HG02884 (cell line): ENCODE measurements at regions not wholly inside any gene's neighbourhood (a gene's known extent, or its start where the extent isn't known, plus 50 kb on each side); places are given as distances from the start of the nearest gene placed in this dataset.
"Not testable (repeated sequence)": the region's sequence is repeated elsewhere in the genome, so short reads cannot be mapped to it uniquely, and the experiment has no call there.

Experiments
- ATAC-seq: cut with Tn5 transposase; IDR thresholded peaks from one replicate; pipeline ENCODE4 v1.9.1; 2021; ENCODE audit warnings: mild to moderate bottlenecking, moderate library complexity; ENCODE audit not compliant: unreplicated experiment

- no peak for ATAC-seq
These were observed 128.5 kb upstream of the LRIG1 start for GRCh38 chr3:66629150-66629981.

DNA sequence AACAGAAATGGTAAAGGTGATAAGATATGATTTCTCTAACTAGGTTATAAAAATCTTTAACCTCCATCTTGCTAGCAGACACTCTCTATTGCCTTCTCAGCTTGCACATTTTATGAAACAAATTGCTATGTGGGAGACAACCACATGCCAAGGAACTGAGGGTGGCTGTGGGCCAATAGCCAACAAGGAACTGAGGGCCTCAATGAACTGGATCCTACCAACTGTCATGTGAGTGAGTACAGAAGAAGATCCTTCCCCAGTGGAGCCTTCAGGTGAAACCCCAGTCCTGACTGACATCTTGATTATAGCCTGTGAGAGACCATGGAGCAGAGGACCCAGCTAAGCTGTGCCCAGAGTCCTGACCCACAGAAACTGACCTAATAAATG lies 129.2 kb upstream of the LRIG1 start:
- no peak for ATAC-seq

- no peak for ATAC-seq
These were observed 132.9 kb upstream of the LRIG1 start for GRCh38 chr3:66633402-66634381.

DNA sequence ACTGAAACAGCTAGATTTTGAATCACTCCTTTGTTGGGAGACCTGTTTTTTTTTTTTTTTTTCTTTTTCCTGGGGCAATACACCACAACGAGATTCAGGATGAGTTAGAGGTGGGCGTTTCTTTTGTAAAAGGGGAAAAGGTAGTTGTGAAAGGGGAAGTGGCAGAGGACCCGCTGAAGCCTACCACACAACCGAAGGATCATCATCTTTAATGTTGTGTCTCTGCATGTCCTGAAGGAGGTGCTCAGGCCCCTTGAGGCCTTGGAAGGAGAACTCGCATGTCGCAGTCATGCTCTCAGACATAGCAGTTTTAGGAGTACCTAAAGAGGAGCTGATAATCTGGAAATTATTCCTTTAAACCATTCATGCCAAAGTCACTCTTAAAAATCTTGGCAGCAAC lies 137.9 kb upstream of the LRIG1 start:
- ATAC-seq: no peak

DNA sequence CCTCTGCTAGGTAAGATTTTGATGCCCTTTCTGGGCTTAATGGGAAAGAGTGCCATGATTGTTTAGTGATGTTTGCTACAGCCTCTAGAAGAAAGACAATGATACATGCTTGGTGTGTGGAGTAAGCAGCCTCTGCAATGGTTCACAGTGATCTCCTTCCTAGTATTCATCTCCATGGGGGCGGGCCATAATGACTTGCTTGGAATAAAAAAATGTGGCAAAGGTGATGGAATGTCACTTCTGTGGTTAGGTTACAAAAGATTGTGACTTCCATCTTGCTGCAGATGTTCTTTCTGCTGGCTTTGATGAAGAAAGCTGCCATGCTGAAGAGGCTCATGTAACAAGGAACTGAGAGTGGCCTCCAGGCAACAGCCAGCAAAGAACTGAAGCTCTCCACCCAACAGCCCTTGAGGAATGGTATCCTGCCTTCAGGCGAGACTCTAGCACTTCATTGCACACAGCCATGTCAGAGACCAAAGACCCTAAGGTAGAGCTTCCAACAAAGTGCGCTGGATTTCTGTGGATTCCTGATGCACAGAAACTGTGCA lies 139.1 kb upstream of the LRIG1 start:
- no peak for ATAC-seq

DNA sequence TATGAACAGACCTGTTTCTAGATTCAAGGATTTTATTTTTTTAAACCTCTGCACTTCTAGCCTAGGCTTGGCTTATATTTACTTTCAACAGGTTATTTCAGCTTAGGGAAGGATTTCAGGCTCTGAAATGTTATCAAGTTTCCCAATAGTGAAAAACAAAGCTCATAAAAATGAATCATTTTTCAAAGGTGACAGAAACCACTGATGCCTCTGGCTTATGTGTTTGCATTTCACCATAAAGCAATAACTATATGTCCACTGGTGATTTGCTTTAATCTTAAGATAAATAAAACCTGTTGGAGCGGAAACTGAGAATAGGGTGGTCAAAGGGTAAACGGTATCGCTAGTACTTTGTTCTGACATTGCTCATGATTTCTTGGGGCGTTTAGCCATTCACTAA lies 141.2 kb upstream of the LRIG1 start:
- no peak for ATAC-seq

DNA sequence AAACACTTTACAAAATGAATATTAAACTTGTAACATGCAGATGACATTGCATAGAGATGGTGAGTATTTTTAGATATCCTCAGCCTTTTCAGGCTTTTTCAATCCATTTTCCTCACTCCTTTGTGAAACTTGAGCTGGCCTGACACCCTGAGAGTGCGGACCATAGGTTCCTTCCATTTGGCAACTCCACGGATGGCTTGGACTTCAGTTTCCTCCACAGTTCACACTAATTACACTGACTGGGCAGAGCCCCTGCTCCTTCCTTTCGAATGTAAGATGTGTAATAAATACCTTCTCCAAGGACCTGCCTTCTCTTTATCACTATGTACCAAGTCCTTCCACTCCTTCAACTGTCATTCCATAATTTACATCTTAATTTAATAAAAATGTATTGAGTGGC lies 141.7 kb upstream of the LRIG1 start:
- ATAC-seq: no peak

DNA sequence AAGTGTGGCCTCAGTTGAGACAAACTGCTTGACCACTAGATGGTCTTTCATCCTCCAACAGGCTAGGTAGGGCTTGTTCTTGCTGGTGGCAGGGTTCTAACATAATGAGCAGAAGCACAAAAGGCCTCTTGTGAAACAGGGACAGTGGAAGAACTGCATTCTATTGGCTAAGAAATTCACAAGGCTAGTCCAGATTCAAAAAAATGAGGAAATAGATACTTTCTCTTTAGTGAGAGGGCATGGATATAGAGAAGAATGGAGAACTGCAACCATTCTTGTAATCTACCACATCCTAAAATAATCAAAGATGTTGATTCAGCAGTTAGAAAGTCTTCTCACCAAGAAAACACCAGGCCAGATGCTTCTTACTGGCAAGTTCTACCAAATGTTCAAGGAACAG lies 143.7 kb upstream of the LRIG1 start:
- no peak for ATAC-seq

- ATAC-seq: no peak
These were observed 148.2 kb upstream of the LRIG1 start for GRCh38 chr3:66648975-66649374.

GRCh38 chr3:66651520-66651919 lies 150.7 kb upstream of the LRIG1 start:
- not testable (repeated sequence) for ATAC-seq

DNA sequence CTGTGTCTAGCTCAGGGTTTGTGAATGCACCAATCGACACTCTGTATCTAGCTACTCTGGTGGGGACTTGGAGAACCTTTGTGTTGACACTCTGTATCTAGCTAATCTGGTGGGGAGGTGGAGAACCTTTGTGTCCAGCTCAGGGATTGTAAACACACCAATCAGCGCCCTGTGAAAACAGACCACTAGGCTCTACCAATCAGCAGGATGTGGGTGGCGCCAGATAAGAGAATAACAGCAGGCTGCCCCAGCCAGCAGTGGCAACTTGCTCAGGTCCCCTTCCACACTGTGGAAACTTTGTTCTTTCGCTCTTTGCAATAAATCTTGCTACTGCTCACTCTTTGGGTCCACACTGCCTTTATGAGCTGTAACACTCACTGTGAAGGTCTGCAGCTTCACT lies 151.3 kb upstream of the LRIG1 start:
- ATAC-seq: not testable (repeated sequence)

GRCh38 chr3:66655044-66655443 lies 154.2 kb upstream of the LRIG1 start:
- ATAC-seq: no peak

DNA sequence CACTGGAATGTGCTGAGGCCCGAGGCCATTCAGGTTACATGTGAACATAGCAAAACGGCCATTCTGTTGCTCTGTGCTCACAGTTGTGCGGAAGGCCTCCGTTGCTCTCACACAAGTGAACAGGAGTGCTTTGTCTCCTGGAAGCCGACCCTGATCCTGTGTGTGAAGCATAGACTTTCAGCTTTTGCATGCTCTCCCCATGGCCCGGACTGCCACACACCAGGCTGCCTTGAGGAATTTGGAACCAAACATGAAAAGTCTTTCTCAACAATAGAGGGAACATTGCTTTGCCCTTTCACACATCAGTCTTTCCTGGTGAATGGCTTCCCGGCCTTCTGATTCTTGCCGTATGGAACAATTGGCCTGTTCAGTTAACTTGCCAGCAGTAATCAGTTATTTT lies 154.8 kb upstream of the LRIG1 start:
- no peak for ATAC-seq

DNA sequence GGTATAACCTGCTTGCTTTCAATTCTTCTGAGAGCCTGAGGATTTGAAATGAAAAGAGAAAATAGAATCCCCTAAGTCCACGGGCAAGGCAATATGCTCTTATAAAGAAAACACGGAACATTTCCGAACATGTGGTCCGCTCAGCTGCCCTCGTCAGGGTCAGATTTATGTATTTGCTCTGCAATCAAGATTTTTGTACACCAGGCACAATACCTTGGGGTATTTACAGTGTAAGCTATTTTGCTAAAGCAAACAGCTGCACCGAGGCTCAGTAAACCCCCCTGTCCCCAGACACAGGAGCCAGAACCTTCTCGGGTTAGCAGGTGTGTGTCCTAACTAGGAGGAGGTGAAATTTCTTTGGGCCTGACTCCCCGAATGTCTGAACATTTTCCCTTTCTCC lies 155.8 kb upstream of the LRIG1 start:
- ATAC-seq: no peak

- ATAC-seq: no peak
These were observed 158.2 kb upstream of the LRIG1 start for GRCh38 chr3:66659056-66659455.

- no peak for ATAC-seq
These were observed 160.8 kb upstream of the LRIG1 start for GRCh38 chr3:66661628-66662027.

DNA sequence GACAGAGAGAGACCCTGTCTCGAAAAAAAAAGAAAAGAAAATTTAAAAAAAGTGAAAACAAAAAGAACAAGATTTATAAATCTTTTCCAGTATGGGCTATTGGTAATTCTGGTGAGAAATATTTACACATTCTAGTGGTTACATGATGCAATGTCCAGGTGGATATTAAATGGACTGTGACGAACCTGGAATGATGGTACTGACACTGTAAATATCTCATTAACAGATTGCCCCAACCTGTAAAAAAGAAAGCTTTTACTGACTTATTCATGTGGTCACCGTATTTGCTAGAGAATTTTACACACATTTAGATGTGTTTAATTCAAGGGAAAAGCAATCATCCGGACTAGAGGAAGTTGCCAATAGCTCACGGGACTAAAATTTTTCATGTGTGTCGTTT lies 162.1 kb upstream of the LRIG1 start:
- ATAC-seq: no peak

DNA sequence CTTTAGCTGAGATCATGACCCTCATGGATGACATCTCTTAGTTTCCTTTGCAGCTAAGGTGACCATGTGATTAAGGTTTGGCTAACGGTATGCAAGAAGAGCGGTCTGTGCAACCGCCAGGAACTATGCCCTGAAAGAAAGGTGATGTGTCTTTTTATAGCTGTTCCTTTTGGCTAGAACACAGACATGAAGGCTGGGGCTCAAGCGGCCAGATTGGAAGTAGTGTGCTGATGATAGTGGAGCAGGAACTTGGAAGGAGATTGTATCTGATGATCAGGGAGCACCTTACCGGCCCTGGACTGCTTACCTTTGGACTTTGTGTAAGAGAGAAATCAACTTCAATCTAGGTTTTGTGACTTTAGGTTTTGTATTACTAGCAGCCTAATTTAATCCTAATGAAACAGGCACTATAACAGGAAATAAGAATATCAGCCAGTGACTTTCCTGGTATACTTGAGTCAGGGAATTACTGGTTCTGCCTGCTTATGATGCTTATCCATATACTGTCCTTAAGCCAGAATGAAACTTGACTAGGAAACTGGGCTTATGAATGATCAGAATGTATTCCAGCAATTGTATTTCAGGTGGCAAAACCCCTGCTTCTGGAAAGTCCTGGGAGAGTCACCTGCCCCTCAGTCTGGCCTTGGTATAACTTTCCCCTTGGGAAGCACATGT lies 164.3 kb upstream of the LRIG1 start:
- ATAC-seq: no peak

- no peak for ATAC-seq
These were observed 165.5 kb upstream of the LRIG1 start for GRCh38 chr3:66666362-66666761.

GRCh38 chr3:66667263-66667662 lies 166.4 kb upstream of the LRIG1 start:
- no peak for ATAC-seq

- no peak for ATAC-seq
These were observed 170.5 kb upstream of the LRIG1 start for GRCh38 chr3:66671291-66671690.
